Liver (tissue), 8 donors: ENCODE measurements at regions not wholly inside any gene's neighbourhood (a gene's known extent, or its start where the extent isn't known, plus 50 kb on each side); places are given as distances from the start of the nearest gene placed in this dataset.

ENCODE experiments used
- DNase-seq: peaks from one replicate; pipeline ENCODE4 v3.0.0-alpha.2; 2017; ENCODE audit warnings: low spot score
- H3K27ac ChIP-seq, 2 donors: one replicate each; pipeline ENCODE4 v1.7.0; 2013; ENCODE audit warnings: inconsistent platforms in 2 of 2, low read length in 2 of 2, control low read depth in 1 of 2, low read depth in 1 of 2, mild to moderate bottlenecking in 1 of 2
- H3K27me3 ChIP-seq, 4 donors: one replicate each; pipeline versions ENCODE4 v1.6.1 to v1.7.0; 2013; ENCODE audit warnings: low read length in 3 of 4, inconsistent platforms in 1 of 4, mild to moderate bottlenecking in 1 of 4, moderate library complexity in 1 of 4; ENCODE audit not compliant: control insufficient read depth in 4 of 4, insufficient read depth in 4 of 4
- H3K36me3 ChIP-seq, 4 donors: one replicate each; pipeline versions ENCODE4 v1.6.1 to v1.7.0; 2013; ENCODE audit warnings: low read length in 3 of 4, mild to moderate bottlenecking in 3 of 4, low read depth in 1 of 4, moderate library complexity in 1 of 4; ENCODE audit not compliant: control insufficient read depth in 4 of 4, insufficient read depth in 3 of 4
- H3K4me1 ChIP-seq, 4 donors: one replicate each; pipeline versions ENCODE4 v1.6.1 to v1.7.0; 2013; ENCODE audit warnings: low read length in 3 of 4, mild to moderate bottlenecking in 3 of 4, moderate library complexity in 1 of 4; ENCODE audit not compliant: control insufficient read depth in 4 of 4, insufficient read depth in 4 of 4
- H3K4me3 ChIP-seq, 3 donors: one replicate each; pipeline versions ENCODE4 v1.6.1 to v1.7.0; 2013; ENCODE audit warnings: low read length in 3 of 3, control low read depth in 1 of 3, low read depth in 1 of 3, mild to moderate bottlenecking in 1 of 3
- H3K9ac ChIP-seq, 2 donors: one replicate each; pipeline ENCODE4 v1.7.0; 2013; ENCODE audit warnings: low read length in 2 of 2, mild to moderate bottlenecking in 2 of 2, moderate library complexity in 2 of 2, control low read depth in 1 of 2, low read depth in 1 of 2
- H3K9me3 ChIP-seq, 4 donors: one replicate each; pipeline versions ENCODE4 v1.6.1 to v1.7.0; 2013; ENCODE audit warnings: low read length in 3 of 4; ENCODE audit not compliant: control insufficient read depth in 4 of 4
- EGR1 ChIP-seq, 2 donors: IDR thresholded peaks; 2 replicates each; pipeline ENCODE4 v1.6.1; 2016 to 2018; ENCODE audit warnings: antibody characterized with exemption in 2 of 2, low read depth in 2 of 2
- FOXA2 ChIP-seq: IDR thresholded peaks from 2 replicates; pipeline ENCODE4 v1.6.1; 2016; ENCODE audit warnings: antibody characterized with exemption
- GABPA ChIP-seq, 2 donors: IDR thresholded peaks in 1 of 2; conservative IDR thresholded peaks in 1 of 2; 2 replicates each; pipeline ENCODE4 v1.6.1; 2016; ENCODE audit warnings: antibody characterized with exemption in 2 of 2, mild to moderate bottlenecking in 1 of 2, moderate library complexity in 1 of 2
- HNF4A ChIP-seq, 2 donors: conservative IDR thresholded peaks; 2 replicates each; pipeline ENCODE4 v1.6.1; 2016; ENCODE audit warnings: antibody characterized with exemption in 2 of 2, mild to moderate bottlenecking in 2 of 2
- HNF4G ChIP-seq: IDR thresholded peaks from 2 replicates; pipeline ENCODE4 v1.6.1; 2016; ENCODE audit warnings: antibody characterized with exemption
- NR2F2 ChIP-seq: IDR thresholded peaks from 2 replicates; pipeline ENCODE4 v1.6.1; 2016; ENCODE audit warnings: antibody characterized with exemption
- RAD21 ChIP-seq, 2 donors: IDR thresholded peaks; 2 replicates each; pipeline ENCODE4 v1.6.1; 2016; ENCODE audit warnings: antibody characterized with exemption in 2 of 2, mild to moderate bottlenecking in 2 of 2
- RXRA ChIP-seq, 2 donors: IDR thresholded peaks; 2 replicates each; pipeline ENCODE4 v1.6.1; 2017 to 2018; ENCODE audit warnings: antibody characterized with exemption in 2 of 2, mild to moderate bottlenecking in 1 of 2
- SP1 ChIP-seq: IDR thresholded peaks from 2 replicates; pipeline ENCODE4 v1.6.1; 2018; ENCODE audit warnings: antibody characterized with exemption, mild to moderate bottlenecking
- TAF1 ChIP-seq: conservative IDR thresholded peaks from 2 replicates; pipeline ENCODE4 v1.6.1; 2016; ENCODE audit warnings: antibody characterized with exemption, mild to moderate bottlenecking
- YY1 ChIP-seq: IDR thresholded peaks from 2 replicates; pipeline ENCODE4 v1.6.1; 2016; ENCODE audit warnings: antibody characterized with exemption, mild to moderate bottlenecking
- WGBS: extraction: QIAGEN DNeasy Blood & Tissue Kit; methylation state at CpG from one replicate; pipeline ENCODE4 v1.1.7; 2013; 5-methylcytosine and 5-hydroxymethylcytosine counted together
- TF ChIP-seq, protein P1 (sequence below): fragments of 150-350 bp; IDR thresholded peaks from 2 replicates; pipeline ENCODE4 v1.5.1; 2017; ENCODE audit warnings: improper control_type of control experiment, low read depth, low read length; ENCODE audit not compliant: missing input control
- TF ChIP-seq, protein P2 (sequence below): IDR thresholded peaks from 2 replicates; pipeline ENCODE4 v1.6.1; 2016; ENCODE audit warnings: antibody characterized with exemption
- TF ChIP-seq, protein P3 (sequence below): IDR thresholded peaks from 2 replicates; pipeline ENCODE4 v1.6.1; 2016; ENCODE audit warnings: antibody characterized with exemption
- donor health status: healthy.
- donor health status: healthy.
- donor health status: healthy.
- donor health status: healthy.
- donor health status: healthy.

DNA sequence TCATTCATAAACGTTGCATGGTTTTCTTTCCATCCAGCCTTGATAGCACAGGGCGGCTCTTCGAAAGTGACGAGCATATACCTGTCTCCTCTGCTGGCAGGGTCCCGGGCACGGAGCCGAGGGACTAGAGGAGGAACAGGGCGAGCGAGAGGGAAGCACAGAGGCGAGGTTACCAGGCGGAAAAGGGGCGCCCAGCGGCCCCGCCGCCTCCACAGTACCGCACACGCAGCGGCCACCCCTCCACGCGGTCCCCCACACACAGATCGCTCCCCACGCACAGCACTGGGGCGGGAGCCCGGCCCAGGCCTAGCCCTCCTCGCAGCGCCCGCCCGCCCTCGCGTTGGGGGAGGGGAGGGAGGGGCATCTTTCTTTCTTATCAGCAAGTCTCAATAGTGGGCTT is 296.6 kb upstream of the DAB2 start:
- WGBS = 93% methylated on average over 30 of the region's 30 CpGs
- DNase-seq = no peak

DNA sequence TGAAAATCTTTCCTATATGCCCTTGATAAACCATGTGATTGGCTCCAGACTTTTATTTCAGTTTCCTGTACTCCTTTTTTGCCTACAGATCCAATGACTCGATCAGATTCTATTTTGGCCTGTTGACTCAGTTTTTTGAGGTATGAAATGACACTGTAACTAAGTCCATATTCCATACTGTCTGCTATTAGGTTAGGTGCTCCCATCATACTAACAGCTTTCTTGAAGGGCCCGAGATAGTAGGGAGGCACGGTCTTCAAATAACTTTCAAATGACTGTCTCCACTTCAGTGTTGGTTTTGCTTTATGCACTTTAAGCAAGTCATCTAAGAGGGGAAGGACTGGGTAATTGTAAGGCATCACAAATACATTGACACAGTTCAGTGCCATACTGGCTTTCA is 295.4 kb upstream of the DAB2 start:
- DNase-seq = no peak
- WGBS = 96% methylated on average over 3 of the region's 3 CpGs
- H3K9me3 ChIP-seq = no peaks in the 10 kb centered on the region
- peaks cover 0 to 7% (median 4%) of the 10 kb centered on the region in 4 donors for H3K4me1 ChIP-seq
- TF ChIP-seq GABPA (IDR thresholded peaks at IDR 0.05 in 1 of 2, conservative IDR thresholded peaks at IDR 0.05 in 1 of 2) = no peak
- TF ChIP-seq SP1 = no peak
- no peak overlapping the region for H3K27ac ChIP-seq
- no peaks in the 10 kb centered on the region for H3K36me3 ChIP-seq
- H3K27me3 ChIP-seq = no peaks in the 10 kb centered on the region
- H3K4me3 ChIP-seq = no peak overlapping the region
- no peak overlapping the region for H3K9ac ChIP-seq

More for the DNA sequence above, 296.6 kb upstream of the DAB2 start:
- Histone ChIP-seq H3K27ac (no peak overlapping the region), H3K27me3 (no peaks in the 10 kb centered on the region), H3K4me3 (no peak overlapping the region), H3K9me3 (no peaks in the 10 kb centered on the region), H3K4me1 (peaks cover 0 to 4% (median 2%) of the 10 kb centered on the region in 4 donors), H3K36me3 (no peaks in the 10 kb centered on the region), H3K9ac (no peak overlapping the region)
- TF ChIP-seq EGR1 (IDR thresholded peaks at IDR 0.05; ENCODE audit: low read depth in 2 of 2) = no peak
- no peak for TF ChIP-seq YY1

DNA sequence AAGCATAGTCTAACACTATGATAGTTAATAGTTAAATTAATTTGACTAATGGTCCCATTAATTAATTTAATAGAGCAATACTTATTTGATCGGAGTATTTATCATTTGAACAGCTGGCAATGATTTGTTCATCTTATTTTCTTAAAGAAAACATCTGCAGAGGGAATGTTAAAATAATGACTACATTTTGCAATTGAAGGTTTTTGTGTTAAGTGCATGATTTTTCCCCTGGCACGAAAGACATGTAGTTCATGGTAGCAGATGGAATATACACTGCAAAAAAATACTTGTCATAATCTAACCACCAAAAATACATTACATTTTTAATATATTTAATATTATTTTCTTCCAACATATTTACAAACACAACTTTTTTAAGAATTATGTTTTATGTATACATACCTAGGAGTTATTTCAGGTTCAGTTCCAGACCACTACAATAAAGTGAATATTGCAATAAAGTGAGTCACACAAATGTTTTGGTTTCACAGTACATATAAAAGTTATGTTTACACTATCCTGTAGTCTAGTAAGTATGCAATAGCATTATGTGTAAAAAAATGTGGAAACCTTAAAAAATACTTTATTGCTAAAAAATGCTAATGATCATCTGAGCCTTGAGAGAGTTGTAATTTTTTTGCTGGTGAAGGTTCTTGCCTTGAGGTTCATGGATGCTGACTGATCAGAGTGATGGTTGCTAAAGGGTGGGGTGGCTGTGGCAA is 292.6 kb upstream of the DAB2 start:
- H3K9me3 ChIP-seq = no peaks in the 10 kb centered on the region
- peaks cover 0 to 21% (median 17%) of the 10 kb centered on the region in 4 donors for H3K4me1 ChIP-seq
- WGBS = 92% methylated on average over 2 of the region's 2 CpGs
- H3K36me3 ChIP-seq = no peaks in the 10 kb centered on the region
- no peak overlapping the region for H3K9ac ChIP-seq
- no peak overlapping the region for H3K4me3 ChIP-seq
- TF ChIP-seq YY1 (no peak), HNF4A (conservative IDR thresholded peaks at IDR 0.05) (no peak), HNF4G (no peak), EGR1 (IDR thresholded peaks at IDR 0.05; ENCODE audit: low read depth in 2 of 2) (no peak), RAD21 (IDR thresholded peaks at IDR 0.05) (no peak), RXRA (IDR thresholded peaks at IDR 0.05) (no peak), FOXA2 (no peak), TAF1 (no peak), GABPA (IDR thresholded peaks at IDR 0.05 in 1 of 2, conservative IDR thresholded peaks at IDR 0.05 in 1 of 2) (no peak), NR2F2 (no peak)
- TF ChIP-seq, protein P1, sequence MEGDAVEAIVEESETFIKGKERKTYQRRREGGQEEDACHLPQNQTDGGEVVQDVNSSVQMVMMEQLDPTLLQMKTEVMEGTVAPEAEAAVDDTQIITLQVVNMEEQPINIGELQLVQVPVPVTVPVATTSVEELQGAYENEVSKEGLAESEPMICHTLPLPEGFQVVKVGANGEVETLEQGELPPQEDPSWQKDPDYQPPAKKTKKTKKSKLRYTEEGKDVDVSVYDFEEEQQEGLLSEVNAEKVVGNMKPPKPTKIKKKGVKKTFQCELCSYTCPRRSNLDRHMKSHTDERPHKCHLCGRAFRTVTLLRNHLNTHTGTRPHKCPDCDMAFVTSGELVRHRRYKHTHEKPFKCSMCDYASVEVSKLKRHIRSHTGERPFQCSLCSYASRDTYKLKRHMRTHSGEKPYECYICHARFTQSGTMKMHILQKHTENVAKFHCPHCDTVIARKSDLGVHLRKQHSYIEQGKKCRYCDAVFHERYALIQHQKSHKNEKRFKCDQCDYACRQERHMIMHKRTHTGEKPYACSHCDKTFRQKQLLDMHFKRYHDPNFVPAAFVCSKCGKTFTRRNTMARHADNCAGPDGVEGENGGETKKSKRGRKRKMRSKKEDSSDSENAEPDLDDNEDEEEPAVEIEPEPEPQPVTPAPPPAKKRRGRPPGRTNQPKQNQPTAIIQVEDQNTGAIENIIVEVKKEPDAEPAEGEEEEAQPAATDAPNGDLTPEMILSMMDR = no peak
- TF ChIP-seq, protein P2, sequence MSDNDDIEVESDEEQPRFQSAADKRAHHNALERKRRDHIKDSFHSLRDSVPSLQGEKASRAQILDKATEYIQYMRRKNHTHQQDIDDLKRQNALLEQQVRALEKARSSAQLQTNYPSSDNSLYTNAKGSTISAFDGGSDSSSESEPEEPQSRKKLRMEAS = no peak
- TF ChIP-seq, protein P3, sequence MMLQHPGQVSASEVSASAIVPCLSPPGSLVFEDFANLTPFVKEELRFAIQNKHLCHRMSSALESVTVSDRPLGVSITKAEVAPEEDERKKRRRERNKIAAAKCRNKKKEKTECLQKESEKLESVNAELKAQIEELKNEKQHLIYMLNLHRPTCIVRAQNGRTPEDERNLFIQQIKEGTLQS = no peak
- no peaks in the 10 kb centered on the region for H3K27me3 ChIP-seq
- H3K27ac ChIP-seq = no peak overlapping the region
- no peak for DNase-seq
